GM21515 (cell line): ENCODE measurements at regions not wholly inside any gene's neighbourhood (a gene's known extent, or its start where the extent isn't known, plus 50 kb on each side); places are given as distances from the start of the nearest gene placed in this dataset.
"Not testable (repeated sequence)": the region's sequence is repeated elsewhere in the genome, so short reads cannot be mapped to it uniquely, and the experiment has no call there.

ENCODE experiments used
- ATAC-seq: cut with Tn5 transposase; IDR thresholded peaks from one replicate; pipeline ENCODE4 v1.9.1; 2021; ENCODE audit not compliant: unreplicated experiment

DNA sequence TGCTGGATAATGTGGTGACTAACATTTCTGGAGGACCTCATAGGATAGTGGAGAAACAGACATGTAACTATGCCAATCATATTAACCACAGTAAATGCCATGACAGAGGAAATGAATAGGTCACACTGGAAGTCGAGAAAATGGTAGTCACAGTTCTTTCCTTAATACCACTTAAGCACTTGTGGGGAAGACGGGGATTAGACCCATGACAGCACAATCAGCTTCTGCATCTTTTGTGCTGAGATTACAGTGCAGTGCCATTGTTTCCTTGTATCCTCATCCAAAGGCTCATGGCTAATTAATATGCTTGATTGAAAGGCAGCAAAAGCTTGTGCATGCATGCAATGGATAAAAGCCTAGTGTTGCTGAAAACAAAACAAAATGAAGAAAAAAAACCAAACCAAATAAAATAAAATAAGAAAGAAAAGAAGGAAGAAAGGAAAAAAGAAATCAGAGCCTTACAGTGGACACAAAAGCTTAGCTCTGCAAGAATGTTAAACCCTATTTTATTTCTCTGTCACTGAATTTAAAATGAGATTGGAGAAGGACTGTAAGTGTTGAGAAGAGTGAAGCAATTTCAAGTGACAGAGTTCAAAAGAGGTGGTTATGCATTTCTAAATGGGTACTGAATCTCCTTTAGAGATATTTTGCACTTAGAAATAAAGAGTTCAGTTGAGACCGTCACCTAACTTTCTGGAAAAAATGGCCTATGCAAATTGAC lies 1011.9 kb downstream of the CDH8 start:
- ATAC-seq, result no peak

DNA sequence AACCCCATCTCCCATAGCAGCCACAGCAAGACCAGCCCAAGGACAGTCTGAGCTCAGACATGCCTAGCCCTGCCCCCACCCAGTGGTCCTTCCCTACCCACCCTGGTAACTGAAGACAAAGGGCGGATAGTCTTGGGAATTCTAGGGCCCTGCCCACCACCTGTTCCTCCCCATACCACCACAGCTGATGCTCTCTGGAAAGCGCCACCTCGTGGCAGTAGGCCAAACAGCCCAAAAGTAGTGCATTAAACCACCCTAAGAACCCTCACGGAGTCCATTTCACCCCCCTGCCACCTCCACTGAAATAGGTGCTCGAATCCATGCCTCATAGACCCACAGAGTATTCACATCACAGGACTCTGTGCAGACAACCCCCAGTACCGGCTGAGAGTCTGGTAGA lies 1021.4 kb downstream of the CDH8 start:
- no peak for ATAC-seq

GRCh38 chr16:61007694-61008093 lies 1028.5 kb downstream of the CDH8 start:
- ATAC-seq, result no peak

DNA sequence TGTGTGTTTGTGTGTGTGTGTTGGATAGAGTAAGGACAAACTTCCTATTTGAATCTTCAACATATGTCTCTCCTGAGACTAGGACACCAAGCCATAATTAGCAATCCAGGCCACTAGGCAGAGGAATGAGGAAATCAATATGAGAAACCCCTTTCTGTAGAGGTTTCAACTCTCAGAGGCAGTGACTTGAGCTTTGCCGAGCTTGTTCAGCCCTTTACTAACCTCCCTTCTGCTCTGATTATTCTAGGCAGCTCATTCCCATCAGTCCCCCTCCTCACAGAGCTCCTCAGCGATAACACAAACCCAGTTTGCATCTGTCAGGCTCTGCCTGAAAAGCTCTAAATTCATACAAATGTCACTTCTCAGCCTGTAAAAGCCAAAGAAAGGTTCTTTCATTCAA lies 1030.3 kb downstream of the CDH8 start:
- ATAC-seq, result no peak

- no peak for ATAC-seq
Measured at GRCh38 chr16:61002479-61003204, 1033.6 kb downstream of the CDH8 start.

DNA sequence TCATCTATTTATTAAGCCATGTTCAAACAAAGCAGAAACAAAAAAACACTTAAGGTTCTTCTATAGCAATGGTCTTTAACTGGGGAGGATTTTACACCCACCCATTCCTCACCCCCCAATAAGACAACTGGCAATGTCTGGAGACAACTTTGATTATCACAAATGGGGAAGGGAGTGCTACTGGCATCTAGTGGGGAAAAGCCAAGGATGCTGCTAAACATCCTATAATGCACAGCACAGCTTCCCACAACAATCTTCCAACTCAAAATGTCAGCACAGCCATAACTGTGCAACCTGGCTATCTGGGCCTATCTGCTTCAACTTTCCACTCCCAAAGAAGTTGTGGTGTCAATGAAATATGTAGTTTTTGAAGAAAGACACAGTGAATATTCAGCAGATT lies 1044.4 kb downstream of the CDH8 start:
- ATAC-seq, result no peak

DNA sequence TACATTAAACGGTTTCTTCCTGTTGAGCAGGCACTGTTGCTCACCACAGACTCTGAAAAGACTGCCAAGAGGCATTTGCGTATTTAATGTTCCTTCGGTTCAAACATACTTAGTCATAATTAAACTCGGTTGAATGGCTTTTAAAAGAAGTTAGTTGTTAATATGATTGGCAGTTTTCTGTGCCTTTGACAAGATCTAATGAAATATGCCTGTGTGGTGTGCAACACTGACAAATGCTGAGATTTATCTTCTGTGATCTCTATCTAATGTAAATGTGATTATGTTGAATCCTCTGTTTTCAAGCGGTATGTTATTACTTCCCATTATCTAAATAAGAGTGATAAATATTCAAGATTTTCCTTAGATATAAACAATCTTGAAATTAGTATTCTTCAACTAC lies 1046.6 kb downstream of the CDH8 start:
- ATAC-seq, result no peak

DNA sequence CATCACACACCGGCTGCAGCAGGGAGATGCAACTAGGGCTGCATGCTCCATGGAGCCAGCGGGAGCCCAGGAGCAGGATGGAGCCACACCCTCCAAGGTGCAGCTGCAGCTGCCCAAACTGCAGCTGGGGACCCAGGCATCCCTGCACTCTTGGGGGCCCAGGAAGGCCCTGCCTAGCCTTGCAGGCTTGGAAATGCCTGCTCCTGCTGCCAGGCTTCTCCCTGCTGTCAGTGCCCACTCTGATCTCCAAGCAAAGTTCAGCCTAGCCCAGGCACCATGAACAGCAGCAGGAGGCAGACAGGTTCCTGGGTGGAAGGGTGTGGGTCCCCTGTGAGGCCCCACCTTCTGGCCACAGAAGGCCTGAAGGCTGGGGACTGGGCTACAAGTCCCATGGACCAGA lies 1057.1 kb downstream of the CDH8 start:
- ATAC-seq, result no peak

- ATAC-seq, result no peak
Measured at GRCh38 chr16:60949800-60950199, 1086.4 kb downstream of the CDH8 start.

- ATAC-seq, result no peak
Measured at GRCh38 chr16:60945225-60945624, 1091.0 kb downstream of the CDH8 start.

GRCh38 chr16:60936189-60936588 lies 1100.0 kb downstream of the CDH8 start:
- not testable (repeated sequence) for ATAC-seq

DNA sequence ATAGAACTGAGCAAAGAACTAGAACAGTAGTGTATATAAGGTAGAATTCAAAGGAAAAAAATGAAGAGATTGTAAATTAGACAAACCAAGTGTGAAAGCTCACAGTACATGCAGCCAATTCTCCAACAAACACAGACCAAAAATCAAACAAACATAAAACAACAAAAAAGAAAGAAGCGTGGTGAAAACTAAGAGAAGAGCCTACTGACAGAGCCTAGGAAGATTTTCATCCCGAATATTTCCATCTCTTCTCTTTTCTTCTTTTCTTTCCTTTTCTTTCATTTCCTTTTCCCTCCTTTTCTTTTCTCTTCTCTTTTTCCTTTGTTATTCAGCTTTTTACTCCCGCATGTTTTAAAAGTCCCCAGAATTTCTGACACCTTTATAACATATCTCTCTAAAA lies 1103.6 kb downstream of the CDH8 start:
- ATAC-seq, result no peak

- no peak for ATAC-seq
Measured at GRCh38 chr16:60930291-60930690, 1105.9 kb downstream of the CDH8 start.

GRCh38 chr16:60922920-60923319 lies 1113.3 kb downstream of the CDH8 start:
- no peak for ATAC-seq

GRCh38 chr16:60914334-60914733 lies 1121.9 kb downstream of the CDH8 start:
- ATAC-seq, result no peak

- ATAC-seq, result no peak
Measured at GRCh38 chr16:60907645-60908044, 1128.6 kb downstream of the CDH8 start.

- no peak for ATAC-seq
Measured at GRCh38 chr16:60905811-60906210, 1130.4 kb downstream of the CDH8 start.

- no peak for ATAC-seq
Measured at GRCh38 chr16:60902114-60902513, 1134.1 kb downstream of the CDH8 start.

DNA sequence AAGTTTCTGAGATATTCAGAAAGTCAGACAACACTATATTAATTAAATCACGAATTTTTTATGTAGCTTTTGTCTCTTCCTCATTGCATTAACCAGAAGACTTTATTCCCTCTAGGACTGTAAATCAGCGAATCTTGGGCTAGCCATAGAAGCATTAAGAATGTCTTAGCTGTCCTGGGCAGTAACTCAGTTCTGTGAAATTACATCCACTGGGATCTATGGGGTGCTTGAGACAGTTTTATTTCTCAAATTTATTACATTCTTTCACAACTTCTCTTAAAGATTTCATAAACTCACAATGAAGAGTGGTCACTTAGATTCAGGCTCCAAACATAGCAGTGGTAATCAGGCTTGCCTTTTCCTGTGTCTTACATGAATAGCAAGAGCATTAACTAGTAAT lies 1153.4 kb downstream of the CDH8 start:
- no peak for ATAC-seq

DNA sequence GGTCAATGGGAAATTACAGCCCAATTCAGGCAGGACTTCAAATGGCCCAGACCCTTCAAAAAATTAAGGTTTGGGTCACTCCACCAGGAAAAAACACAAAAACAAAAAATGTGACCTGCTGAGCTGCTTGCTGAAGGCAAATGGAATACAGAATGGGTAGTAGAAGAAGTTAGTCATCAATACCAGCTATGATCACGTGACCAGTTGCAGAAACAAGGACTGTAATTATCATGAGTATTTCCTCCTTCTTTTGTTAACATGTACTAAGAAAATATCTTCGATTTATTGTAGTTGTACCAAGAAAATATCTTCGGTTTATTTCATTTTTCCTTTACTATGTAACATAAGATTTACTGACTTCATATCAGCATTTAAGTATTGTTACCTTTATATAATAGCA lies 1183.6 kb downstream of the CDH8 start:
- ATAC-seq, result no peak

DNA sequence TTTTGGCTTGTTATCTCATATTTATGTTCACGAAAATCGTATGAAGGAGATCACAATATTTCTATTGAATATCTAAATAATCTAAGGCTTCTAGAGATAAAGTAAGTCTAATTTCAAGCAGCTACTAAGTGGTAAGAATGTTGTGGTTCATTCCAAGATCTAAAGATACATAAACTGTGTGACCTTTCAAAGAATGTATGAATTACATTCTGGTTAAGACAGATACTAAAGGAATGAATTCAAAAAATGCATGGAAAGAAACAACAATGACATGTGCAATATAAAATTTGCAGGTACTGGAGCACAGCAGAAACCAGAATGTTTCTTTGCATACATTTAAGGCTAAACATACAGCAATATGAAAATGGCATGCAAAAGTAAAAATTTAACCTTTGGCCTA lies 1214.6 kb downstream of the CDH8 start:
- ATAC-seq, result no peak

GRCh38 chr16:60820361-60820760 lies 1215.9 kb downstream of the CDH8 start:
- no peak for ATAC-seq

DNA sequence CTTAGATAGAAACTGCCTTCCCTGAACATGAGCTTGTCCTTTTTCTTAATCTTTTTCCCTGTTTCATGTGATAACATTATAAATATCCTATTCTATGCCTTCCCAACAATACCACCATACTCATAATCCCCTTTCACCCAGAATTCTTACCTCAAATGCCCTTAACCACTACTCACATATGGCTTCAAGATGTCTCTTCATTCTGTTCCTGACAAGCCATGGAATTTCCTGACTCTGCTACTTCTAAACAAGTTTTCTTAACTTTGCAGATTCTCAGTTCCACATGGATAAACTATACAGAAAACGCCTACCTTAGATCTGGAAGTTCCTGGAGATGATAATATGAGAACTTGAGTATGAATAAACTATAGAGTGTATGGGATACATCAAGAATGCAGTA lies 1217.8 kb downstream of the CDH8 start:
- ATAC-seq, result no peak
